Muscle layer of duodenum (tissue), 2 donors: ENCODE measurements at regions not wholly inside any gene's neighbourhood (a gene's known extent, or its start where the extent isn't known, plus 50 kb on each side); places are given as distances from the start of the nearest gene placed in this dataset.

Source experiments
- H3K27ac ChIP-seq: one replicate; pipeline ENCODE4 v1.7.0; 2013; ENCODE audit warnings: mild to moderate bottlenecking, low read length
- H3K27me3 ChIP-seq: one replicate; pipeline ENCODE4 v1.7.0; 2013; ENCODE audit warnings: low read depth, mild to moderate bottlenecking, control low read depth, low read length
- H3K36me3 ChIP-seq, 2 donors: one replicate each; pipeline ENCODE4 v1.7.0; 2013; ENCODE audit warnings: low read length in 2 of 2, control low read depth in 1 of 2, mild to moderate bottlenecking in 1 of 2; ENCODE audit not compliant: insufficient read depth in 2 of 2, control insufficient read depth in 1 of 2
- H3K4me1 ChIP-seq, 2 donors: one replicate each; pipeline ENCODE4 v1.7.0; 2013; ENCODE audit warnings: low read length in 2 of 2, mild to moderate bottlenecking in 2 of 2, control low read depth in 1 of 2, moderate library complexity in 1 of 2; ENCODE audit not compliant: insufficient read depth in 2 of 2, control insufficient read depth in 1 of 2
- H3K4me3 ChIP-seq, 2 donors: one replicate each; pipeline ENCODE4 v1.7.0; 2013; ENCODE audit warnings: low read length in 2 of 2, low read depth in 1 of 2, mild to moderate bottlenecking in 1 of 2
- H3K9me3 ChIP-seq, 2 donors: one replicate each; pipeline ENCODE4 v1.7.0; 2013; ENCODE audit warnings: low read length in 2 of 2, control low read depth in 1 of 2, mild to moderate bottlenecking in 1 of 2; ENCODE audit not compliant: control insufficient read depth in 1 of 2
- donor health status: healthy.

DNA sequence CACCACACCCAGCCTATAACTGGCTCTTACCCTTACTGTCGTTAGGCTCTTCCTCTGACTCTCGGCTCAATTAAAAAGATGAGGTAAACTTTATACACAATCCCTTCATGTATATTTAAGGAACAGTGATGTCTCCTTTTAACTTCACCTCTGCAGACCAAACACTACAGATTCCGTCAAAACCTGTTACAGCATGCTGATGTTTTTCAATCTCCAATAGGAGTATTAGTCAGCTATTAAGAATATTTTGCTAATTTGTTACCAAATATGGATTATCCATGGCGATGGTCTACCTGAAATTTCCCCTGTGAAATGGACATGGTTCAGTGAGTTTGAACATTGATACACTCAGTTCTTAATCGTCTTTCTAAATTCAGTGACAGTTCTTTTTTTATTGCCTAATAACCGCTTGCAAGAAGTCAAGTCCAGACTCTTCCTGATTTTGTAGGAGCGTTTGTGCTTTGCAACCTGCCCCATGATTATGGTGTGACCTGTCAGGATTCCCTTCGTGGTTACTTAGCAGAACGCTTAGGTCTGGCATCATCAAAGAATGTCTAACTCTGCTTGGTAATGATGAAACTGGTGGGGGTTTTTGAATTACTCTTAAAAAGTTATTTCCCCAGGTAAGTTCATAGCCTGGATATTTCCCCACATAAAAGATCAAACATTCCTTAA is 72.2 kb upstream of the STOX2 start:
- Histone ChIP-seq H3K27me3 (no peaks in the 10 kb centered on the region), H3K4me1 (peaks cover 0 to 5% of the 10 kb centered on the region in 2 donors), H3K4me3 (no peak overlapping the region), H3K27ac (no peak overlapping the region), H3K9me3 (no peaks in the 10 kb centered on the region), H3K36me3 (no peaks in the 10 kb centered on the region)

DNA sequence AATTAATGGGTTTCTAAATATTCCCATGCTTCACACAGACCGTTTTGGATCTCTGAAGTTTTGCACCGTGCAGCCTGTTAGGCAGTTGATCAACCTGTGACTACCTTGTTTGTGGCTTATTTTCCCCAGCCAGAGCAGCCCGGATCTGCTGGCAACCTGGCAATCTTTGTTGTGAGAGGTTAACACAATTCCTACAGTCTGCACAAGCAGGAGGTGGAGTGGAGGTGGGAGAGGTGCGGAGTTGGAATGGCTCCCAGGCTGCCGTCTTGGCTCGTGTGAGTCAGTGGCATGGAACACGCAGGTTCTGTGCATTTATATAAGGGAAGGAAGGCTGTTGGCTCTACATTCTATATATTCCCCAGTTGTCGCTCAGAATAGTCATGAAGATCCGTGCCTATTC is 70.9 kb upstream of the STOX2 start:
- H3K4me1 ChIP-seq: peaks cover 0 to 5% of the 10 kb centered on the region in 2 donors
- H3K36me3 ChIP-seq: no peaks in the 10 kb centered on the region
- H3K27me3 ChIP-seq: no peaks in the 10 kb centered on the region
- H3K9me3 ChIP-seq: no peaks in the 10 kb centered on the region
- no peak overlapping the region for H3K27ac ChIP-seq
- no peak overlapping the region for H3K4me3 ChIP-seq

DNA sequence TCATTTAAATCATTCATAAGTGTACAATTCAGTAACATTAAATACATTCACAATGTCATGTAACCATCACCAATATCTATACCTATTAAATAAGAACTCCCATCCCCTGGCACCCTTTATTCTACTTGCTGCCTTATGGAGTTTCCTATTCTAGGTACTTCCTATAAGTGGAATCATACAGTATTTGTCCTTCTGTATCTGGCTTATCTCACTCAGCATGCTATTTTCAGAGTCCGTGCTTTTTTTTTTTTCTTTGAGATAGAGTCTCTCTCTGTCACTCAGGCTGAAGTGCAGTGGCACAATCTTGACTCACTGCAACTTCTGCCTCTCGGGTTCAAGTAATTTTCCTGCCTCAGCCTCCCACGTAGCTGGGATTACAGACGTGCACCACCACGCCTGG is 67.9 kb upstream of the STOX2 start:
- no peaks in the 10 kb centered on the region for H3K4me1 ChIP-seq
- no peak overlapping the region for H3K27ac ChIP-seq
- H3K36me3 ChIP-seq: no peaks in the 10 kb centered on the region
- H3K9me3 ChIP-seq: no peaks in the 10 kb centered on the region
- no peak overlapping the region for H3K4me3 ChIP-seq
- H3K27me3 ChIP-seq: no peaks in the 10 kb centered on the region

DNA sequence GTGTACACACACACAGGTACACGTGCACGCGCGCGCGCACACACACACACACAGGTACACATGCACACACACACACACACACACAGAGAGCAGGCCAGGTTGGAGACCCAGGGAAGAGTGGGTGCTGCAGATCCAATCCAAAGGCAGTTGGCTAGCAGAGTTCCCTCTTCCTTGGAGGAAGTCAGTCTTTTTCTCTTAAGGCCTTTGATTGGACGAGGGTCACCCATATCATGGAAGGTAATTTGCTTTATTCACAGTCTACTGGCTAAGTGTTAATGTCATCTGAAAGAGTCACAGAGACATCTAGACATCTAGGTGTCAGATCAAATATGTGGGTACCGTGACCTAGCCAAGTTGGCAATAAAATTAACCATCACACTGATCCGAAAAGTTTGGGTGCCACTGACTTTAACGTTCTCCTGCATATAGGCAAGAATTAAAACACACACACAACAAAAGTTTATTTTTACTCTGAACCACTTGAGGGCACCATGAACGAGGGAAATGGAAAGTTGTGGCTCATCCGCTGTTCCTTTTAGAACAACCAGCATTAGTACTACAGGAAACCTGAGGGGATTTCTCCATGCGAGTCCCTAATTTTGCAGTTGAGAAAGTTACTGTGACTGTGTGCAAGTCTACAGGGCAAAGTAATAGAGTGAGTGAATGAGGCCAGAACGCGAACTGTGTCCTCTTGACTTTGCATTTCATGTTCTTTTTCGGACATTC is 66.0 kb upstream of the STOX2 start:
- Histone ChIP-seq H3K27ac (no peak overlapping the region), H3K27me3 (no peaks in the 10 kb centered on the region), H3K36me3 (no peaks in the 10 kb centered on the region), H3K9me3 (no peaks in the 10 kb centered on the region), H3K4me1 (no peaks in the 10 kb centered on the region), H3K4me3 (no peak overlapping the region)

DNA sequence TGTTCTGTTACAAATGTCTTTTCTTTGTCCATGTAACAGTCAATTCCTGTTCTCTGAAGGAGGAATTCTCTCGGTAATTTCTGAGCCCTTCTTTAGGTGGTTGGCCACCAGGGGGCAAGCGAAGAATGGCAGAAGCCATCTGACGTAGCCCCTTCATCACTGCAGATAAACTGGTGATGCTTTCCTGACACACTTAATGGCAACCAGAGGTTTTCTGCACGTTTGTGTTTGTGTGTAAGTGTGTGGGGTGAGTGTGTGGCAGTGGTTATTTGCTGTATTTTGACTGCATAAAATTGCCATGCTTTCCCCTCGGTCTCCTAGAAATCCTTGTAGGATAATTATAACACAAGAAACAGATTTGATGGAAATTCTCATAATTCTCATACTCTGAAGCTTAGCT is 64.8 kb upstream of the STOX2 start:
- Histone ChIP-seq H3K27me3 (no peaks in the 10 kb centered on the region), H3K4me1 (no peaks in the 10 kb centered on the region), H3K9me3 (no peaks in the 10 kb centered on the region), H3K27ac (no peak overlapping the region), H3K4me3 (no peak overlapping the region), H3K36me3 (no peaks in the 10 kb centered on the region)

DNA sequence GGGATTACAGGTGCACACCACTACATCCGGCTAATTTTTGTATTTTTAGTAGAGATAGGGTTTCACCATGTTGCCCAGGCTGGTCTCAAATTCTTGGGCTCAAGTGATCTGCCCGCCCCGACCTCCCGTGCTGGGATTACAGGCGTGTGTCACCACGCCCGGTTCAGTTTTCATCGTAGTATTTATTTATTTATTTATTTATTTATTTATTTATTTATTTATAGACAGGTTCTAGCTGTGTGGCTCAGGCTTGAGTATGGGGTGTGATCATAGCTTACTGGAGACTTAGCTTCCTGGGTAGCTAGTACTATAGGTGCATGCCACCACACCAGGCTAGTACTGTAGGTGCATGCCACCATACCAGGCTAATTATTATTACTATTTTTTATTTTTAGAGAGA is 64.1 kb upstream of the STOX2 start:
- H3K9me3 ChIP-seq: no peaks in the 10 kb centered on the region
- H3K4me1 ChIP-seq: no peaks in the 10 kb centered on the region
- H3K4me3 ChIP-seq: no peak overlapping the region
- H3K27ac ChIP-seq: no peak overlapping the region
- no peaks in the 10 kb centered on the region for H3K36me3 ChIP-seq
- H3K27me3 ChIP-seq: no peaks in the 10 kb centered on the region

DNA sequence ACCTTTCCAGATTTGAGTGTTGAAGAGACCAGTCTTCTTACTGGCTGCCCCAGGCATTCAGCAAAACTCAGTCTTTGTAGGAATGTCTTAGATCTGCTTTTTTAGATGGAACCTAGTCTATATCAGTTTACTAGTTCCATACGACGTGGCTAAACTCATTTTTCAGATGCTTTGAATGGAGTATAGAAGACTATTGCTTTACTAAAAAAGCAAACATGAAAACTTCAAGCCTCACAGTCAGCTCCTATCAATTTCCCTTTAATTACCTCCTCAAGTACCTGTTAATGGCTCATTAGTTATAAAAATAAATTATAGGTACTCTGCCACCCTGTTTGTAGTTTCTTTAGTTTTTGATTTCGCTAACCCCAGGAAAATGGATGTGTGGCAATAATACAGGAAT is 63.0 kb upstream of the STOX2 start:
- peaks cover 0 to 5% of the 10 kb centered on the region in 2 donors for H3K9me3 ChIP-seq
- H3K27ac ChIP-seq: no peak overlapping the region
- H3K36me3 ChIP-seq: no peaks in the 10 kb centered on the region
- H3K27me3 ChIP-seq: no peaks in the 10 kb centered on the region
- H3K4me1 ChIP-seq: no peaks in the 10 kb centered on the region
- H3K4me3 ChIP-seq: no peak overlapping the region

DNA sequence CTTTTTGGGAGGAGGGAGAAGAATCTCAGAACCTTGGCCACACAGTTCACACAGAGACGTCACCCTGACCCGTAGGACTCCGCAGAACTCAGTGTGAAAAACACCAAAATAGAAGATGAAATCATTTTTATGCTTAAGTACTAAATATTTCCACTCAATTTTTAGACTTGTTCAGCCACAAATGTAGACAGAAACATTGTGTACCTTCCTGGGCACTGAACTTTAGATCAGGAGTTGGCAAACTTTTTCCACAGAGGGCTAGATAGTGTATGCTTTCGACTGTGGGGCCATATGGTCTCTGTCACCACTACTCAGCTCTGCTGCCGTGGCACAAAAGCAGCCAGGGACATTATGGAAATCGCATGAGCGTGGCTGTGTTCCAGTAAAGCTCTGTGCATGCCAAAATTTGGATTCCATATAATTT is 61.8 kb upstream of the STOX2 start:
- no peaks in the 10 kb centered on the region for H3K27me3 ChIP-seq
- H3K27ac ChIP-seq: no peak overlapping the region
- no peak overlapping the region for H3K4me3 ChIP-seq
- H3K4me1 ChIP-seq: no peaks in the 10 kb centered on the region
- peaks cover 0 to 6% of the 10 kb centered on the region in 2 donors for H3K9me3 ChIP-seq
- no peaks in the 10 kb centered on the region for H3K36me3 ChIP-seq

DNA sequence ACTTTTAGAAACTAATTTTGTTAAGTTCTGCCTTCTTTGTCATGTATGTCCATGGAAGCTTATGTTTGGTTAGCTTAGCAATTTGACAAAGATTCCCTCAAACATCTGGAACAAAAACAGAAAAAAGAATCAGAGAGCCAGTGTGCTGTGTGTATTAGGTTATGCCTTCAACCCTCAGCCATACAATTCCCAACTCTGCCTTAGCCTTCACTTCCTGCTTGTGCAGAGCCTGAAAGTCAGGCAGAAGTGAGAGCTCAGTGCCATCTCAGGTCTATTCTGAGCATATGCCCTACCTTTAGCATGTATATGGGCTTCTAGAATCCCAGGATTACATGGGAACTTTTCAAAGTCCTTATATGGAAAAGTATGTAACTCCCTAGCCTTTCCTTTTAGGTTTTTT is 58.2 kb upstream of the STOX2 start:
- Histone ChIP-seq H3K4me1 (no peaks in the 10 kb centered on the region), H3K27me3 (no peaks in the 10 kb centered on the region), H3K36me3 (no peaks in the 10 kb centered on the region), H3K4me3 (no peak overlapping the region), H3K9me3 (peaks cover 0 to 6% of the 10 kb centered on the region in 2 donors), H3K27ac (no peak overlapping the region)

DNA sequence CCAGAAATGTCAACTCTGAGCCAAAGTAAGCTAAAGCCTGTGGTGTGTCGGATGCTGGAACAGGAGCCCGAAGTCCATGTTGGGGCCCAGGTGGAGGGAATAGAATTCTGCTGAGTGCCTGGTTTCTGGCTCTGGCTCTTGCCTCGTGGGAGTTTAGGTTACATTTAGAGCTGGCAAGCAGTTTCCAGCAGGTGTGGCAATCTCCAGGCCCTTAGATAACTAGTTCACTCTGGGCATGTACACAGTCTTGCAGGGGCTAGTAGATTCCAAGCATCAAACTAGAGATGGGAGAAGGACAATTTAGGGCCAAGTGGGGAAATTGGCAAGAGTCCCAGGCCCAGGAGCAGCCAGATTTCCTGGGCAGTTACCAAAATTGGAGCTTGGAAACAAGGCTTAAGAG is 56.3 kb upstream of the STOX2 start:
- no peaks in the 10 kb centered on the region for H3K27me3 ChIP-seq
- H3K9me3 ChIP-seq: peaks cover 0 to 6% of the 10 kb centered on the region in 2 donors
- no peaks in the 10 kb centered on the region for H3K4me1 ChIP-seq
- no peak overlapping the region for H3K27ac ChIP-seq
- no peak overlapping the region for H3K4me3 ChIP-seq
- H3K36me3 ChIP-seq: no peaks in the 10 kb centered on the region

DNA sequence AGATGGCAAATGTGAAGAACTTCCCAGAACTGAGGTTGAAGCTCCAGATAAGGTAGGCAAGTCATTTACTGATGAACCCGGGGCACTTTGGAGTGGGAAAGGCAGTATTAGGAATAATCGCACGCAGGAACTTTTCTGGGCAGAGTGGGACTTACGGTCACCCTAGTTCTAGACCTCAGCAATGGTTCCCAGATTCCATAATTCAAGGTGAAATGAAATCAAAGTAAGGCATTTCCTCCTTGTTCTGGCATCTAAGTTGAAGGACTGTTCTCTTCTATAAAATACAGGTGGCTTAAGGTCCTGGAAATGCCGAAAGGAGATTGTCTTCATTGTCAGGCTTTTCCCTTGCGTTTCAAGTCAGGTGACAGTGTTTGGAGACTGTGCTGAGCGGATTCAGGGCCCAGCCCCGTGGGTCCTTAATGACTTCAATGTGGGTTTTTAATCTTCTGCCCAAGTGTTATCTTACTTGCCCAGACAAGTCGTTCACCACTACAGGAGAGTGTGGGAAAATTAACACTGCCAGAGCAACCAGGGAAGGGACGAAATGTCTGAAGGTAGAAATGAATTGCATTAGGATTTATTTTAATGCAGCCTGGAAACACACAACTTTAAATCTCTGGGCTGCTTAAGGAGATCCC is 52.1 kb upstream of the STOX2 start:
- Histone ChIP-seq H3K27me3 (no peaks in the 10 kb centered on the region), H3K27ac (no peak overlapping the region), H3K36me3 (no peaks in the 10 kb centered on the region), H3K4me1 (no peaks in the 10 kb centered on the region), H3K9me3 (no peaks in the 10 kb centered on the region), H3K4me3 (no peak overlapping the region)
